ENCODE measurements at regions not wholly inside any gene's neighbourhood (a gene's known extent, or its start where the extent isn't known, plus 50 kb on each side); places are given as distances from the start of the nearest gene placed in this dataset.

- no peak for DNase-seq (ENCODE audit: low read depth)
Observed at GRCh38 chr16:79267781-79268180, 332.8 kb downstream of the MAF start.

GRCh38 chr16:79267146-79267545 lies 333.4 kb downstream of the MAF start:
- DNase-seq (ENCODE audit: low read depth) = no peak

- no peak for DNase-seq (ENCODE audit: low read depth)
Observed at GRCh38 chr16:79265701-79266100, 334.8 kb downstream of the MAF start.

GRCh38 chr16:79265196-79265595 lies 335.3 kb downstream of the MAF start:
- DNase-seq (ENCODE audit: low read depth) = no peak

GRCh38 chr16:79264237-79265109 lies 336.1 kb downstream of the MAF start:
- no peak for DNase-seq (ENCODE audit: low read depth)

DNA sequence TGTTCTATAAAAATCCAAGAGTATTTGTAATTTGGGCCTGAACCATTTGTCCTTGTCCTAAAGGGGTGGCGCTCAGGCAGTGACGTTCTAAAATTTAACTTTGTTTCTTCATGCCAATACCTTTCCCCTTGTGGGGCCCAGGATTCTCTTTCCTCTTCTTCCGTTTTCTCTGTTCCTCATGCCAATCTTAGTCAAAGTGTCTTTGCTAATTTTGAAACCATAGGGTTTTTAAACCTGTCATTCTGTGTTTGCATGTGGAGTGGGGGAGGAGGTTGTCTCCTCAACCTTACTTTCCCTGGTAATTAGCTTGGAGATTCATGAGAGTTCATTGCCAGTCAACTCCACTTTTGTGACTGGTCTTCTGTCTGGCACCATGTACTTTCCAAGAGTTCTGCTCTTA lies 337.1 kb downstream of the MAF start:
- no peak for DNase-seq (ENCODE audit: low read depth)

Data from M059J (cell line).